ENCODE measurements at regions not wholly inside any gene's neighbourhood (a gene's known extent, or its start where the extent isn't known, plus 50 kb on each side); places are given as distances from the start of the nearest gene placed in this dataset.
"Not testable (repeated sequence)": the region's sequence is repeated elsewhere in the genome, so short reads cannot be mapped to it uniquely, and the experiment has no call there.

GRCh38 chr22:22180738-22181285 is 63.8 kb upstream of the VPREB1 start:
- no peak for DNase-seq
- no peak for TF ChIP-seq CTCF (IDR thresholded peaks at IDR 0.05)
- no peak overlapping the region for H3K27ac ChIP-seq
- no peaks in the 10 kb centered on the region for H3K4me1 ChIP-seq
- intact Hi-C loops (cut with DNase I) = no loop called here
- H3K9ac ChIP-seq (ENCODE audit: low read depth in 2 of 2, low read length in 2 of 2) = no peak overlapping the region
- H3K36me3 ChIP-seq = no peaks in the 10 kb centered on the region
- H3K27me3 ChIP-seq = no peaks in the 10 kb centered on the region
- no peaks in the 10 kb centered on the region for H3K9me3 ChIP-seq
- H3K4me3 ChIP-seq = no peak overlapping the region

- Histone ChIP-seq H3K9ac (ENCODE audit: low read depth in 2 of 2, low read length in 2 of 2) (no peak overlapping the region), H3K4me1 (no peaks in the 10 kb centered on the region), H3K36me3 (no peaks in the 10 kb centered on the region), H3K27ac (no peak overlapping the region), H3K9me3 (no peaks in the 10 kb centered on the region), H3K27me3 (no peaks in the 10 kb centered on the region), H3K4me3 (no peak overlapping the region)
- intact Hi-C loops (cut with DNase I) = no loop called here
- no peak for TF ChIP-seq CTCF (IDR thresholded peaks at IDR 0.05)
- no peak for DNase-seq
Observed at GRCh38 chr22:22179858-22180257, 64.7 kb upstream of the VPREB1 start.

- no peaks in the 10 kb centered on the region for H3K27me3 ChIP-seq
- no peaks in the 10 kb centered on the region for H3K36me3 ChIP-seq
- DNase-seq = no peak
- H3K4me3 ChIP-seq = no peak overlapping the region
- H3K9ac ChIP-seq (ENCODE audit: low read depth in 2 of 2, low read length in 2 of 2) = no peak overlapping the region
- no peaks in the 10 kb centered on the region for H3K9me3 ChIP-seq
- no peaks in the 10 kb centered on the region for H3K4me1 ChIP-seq
- no peak for TF ChIP-seq CTCF (IDR thresholded peaks at IDR 0.05)
- no peak overlapping the region for H3K27ac ChIP-seq
- intact Hi-C loops (cut with DNase I) = no loop called here
Observed at GRCh38 chr22:22178992-22179391, 65.6 kb upstream of the VPREB1 start.

- Histone ChIP-seq H3K4me1 (no peaks in the 10 kb centered on the region), H3K9me3 (no peaks in the 10 kb centered on the region), H3K4me3 (no peak overlapping the region), H3K27me3 (no peaks in the 10 kb centered on the region), H3K36me3 (no peaks in the 10 kb centered on the region), H3K27ac (no peak overlapping the region), H3K9ac (ENCODE audit: low read depth in 2 of 2, low read length in 2 of 2) (no peak overlapping the region)
- intact Hi-C loops (cut with DNase I) = no loop called here
- DNase-seq = no peak
- no peak for TF ChIP-seq CTCF (IDR thresholded peaks at IDR 0.05)
Observed at GRCh38 chr22:22178355-22178965, 66.1 kb upstream of the VPREB1 start.

- TF ChIP-seq CTCF (IDR thresholded peaks at IDR 0.05) = no peak
- no peak overlapping the region for H3K27ac ChIP-seq
- no peaks in the 10 kb centered on the region for H3K27me3 ChIP-seq
- H3K4me1 ChIP-seq = no peaks in the 10 kb centered on the region
- no peak overlapping the region for H3K9ac ChIP-seq (ENCODE audit: low read depth in 2 of 2, low read length in 2 of 2)
- intact Hi-C loops (cut with DNase I) = no loop called here
- no peaks in the 10 kb centered on the region for H3K9me3 ChIP-seq
- DNase-seq = no peak
- no peak overlapping the region for H3K4me3 ChIP-seq
- H3K36me3 ChIP-seq = no peaks in the 10 kb centered on the region
Observed at GRCh38 chr22:22176929-22177616, 67.5 kb upstream of the VPREB1 start.

- H3K4me3 ChIP-seq; DNase-seq; intact Hi-C loops (cut with DNase I); H3K9me3 ChIP-seq; H3K27me3 ChIP-seq; H3K36me3 ChIP-seq; H3K4me1 ChIP-seq; H3K27ac ChIP-seq; H3K9ac ChIP-seq (ENCODE audit: low read depth in 2 of 2, low read length in 2 of 2): not testable (repeated sequence)
Observed at GRCh38 chr22:22172896-22173628, 71.5 kb upstream of the VPREB1 start.

Data from colonic mucosa (tissue), 4 donors.